Fibroblast of villous mesenchyme (primary cell): ENCODE measurements at regions not wholly inside any gene's neighbourhood (a gene's known extent, or its start where the extent isn't known, plus 50 kb on each side); places are given as distances from the start of the nearest gene placed in this dataset.
"Not testable (repeated sequence)": the region's sequence is repeated elsewhere in the genome, so short reads cannot be mapped to it uniquely, and the experiment has no call there.

Experiments used
- DNase-seq: peaks from one replicate; pipeline ENCODE4 v3.0.0-alpha.2; 2010; ENCODE audit warnings: low read depth
- H3K4me3 ChIP-seq: 2 replicates; pipeline ENCODE4 v1.5.1; 2011; ENCODE audit warnings: low read depth, mild to moderate bottlenecking, low read length
- CTCF ChIP-seq: IDR thresholded peaks from 2 replicates; pipeline ENCODE4 v1.5.1; 2012; ENCODE audit warnings: low read depth, mild to moderate bottlenecking, low read length; ENCODE audit not compliant: insufficient read depth

- TF ChIP-seq CTCF, result peak; percentile 16
- peak; percentile 79 for DNase-seq
- no peak overlapping the region for H3K4me3 ChIP-seq
These were observed 778.5 kb downstream of the NTRK3 start for GRCh38 chr15:87477737-87478686.

GRCh38 chr15:87477026-87477425 lies 779.5 kb downstream of the NTRK3 start:
- DNase-seq, result no peak
- H3K4me3 ChIP-seq, result no peak overlapping the region
- TF ChIP-seq CTCF, result no peak

GRCh38 chr15:87470923-87471322 lies 785.6 kb downstream of the NTRK3 start:
- H3K4me3 ChIP-seq, result no peak overlapping the region
- no peak for TF ChIP-seq CTCF
- DNase-seq, result no peak

- not testable (repeated sequence) for H3K4me3 ChIP-seq, DNase-seq
These were observed 792.6 kb downstream of the NTRK3 start for GRCh38 chr15:87463956-87464355.

GRCh38 chr15:87461631-87462030 lies 794.9 kb downstream of the NTRK3 start:
- no peak overlapping the region for H3K4me3 ChIP-seq
- TF ChIP-seq CTCF, result no peak
- peak; percentile 9 for DNase-seq

GRCh38 chr15:87454860-87455259 lies 801.7 kb downstream of the NTRK3 start:
- DNase-seq, result no peak
- no peak for TF ChIP-seq CTCF
- no peak overlapping the region for H3K4me3 ChIP-seq

- no peak for DNase-seq
- no peak for TF ChIP-seq CTCF
- H3K4me3 ChIP-seq, result no peak overlapping the region
These were observed 806.2 kb downstream of the NTRK3 start for GRCh38 chr15:87450314-87450713.
